T-helper 1 cell treated with Interleukin-12 subunit alpha and Interleukin-12 subunit beta and Interleukin-4 antibody, amounts not matched to agents 30 ng/mL and 1 ng/mL, for 36 hours (primary cell): ENCODE measurements at regions not wholly inside any gene's neighbourhood (a gene's known extent, or its start where the extent isn't known, plus 50 kb on each side); places are given as distances from the start of the nearest gene placed in this dataset.

ENCODE experiments used
- intact Hi-C: fragments of 100-400 bp; cut with micrococcal nuclease; formaldehyde crosslinking; loops from one replicate; pipeline ENCODE4 v1.15.1; 2024

- intact Hi-C loops, result no loop called here
These were observed 58.2 kb downstream of the MEX3B start for GRCh38 chr15:81987628-81988027.

GRCh38 chr15:81983497-81983896 is 62.3 kb downstream of the MEX3B start:
- intact Hi-C loops, result no loop called here

GRCh38 chr15:81982808-81983207 is 63.0 kb downstream of the MEX3B start:
- intact Hi-C loops, result no loop called here

DNA sequence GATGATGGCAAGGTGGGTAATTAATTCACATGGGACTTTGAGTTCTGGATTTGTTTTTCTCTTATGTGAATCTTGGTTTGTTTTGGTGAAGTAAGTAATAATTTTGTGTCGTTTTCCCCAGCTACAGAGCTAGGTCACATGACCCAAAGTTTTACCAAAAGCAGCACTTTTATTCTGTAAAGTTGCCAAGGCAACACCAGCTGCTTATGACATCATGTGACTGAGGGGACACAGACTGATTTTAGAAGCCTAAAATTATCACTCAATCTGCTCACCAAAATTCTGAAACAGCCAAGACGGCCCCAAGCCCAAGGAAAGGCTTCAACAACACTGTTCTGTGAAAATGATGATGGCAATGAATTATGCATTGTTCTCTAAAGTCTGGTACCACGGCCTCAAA is 63.9 kb downstream of the MEX3B start:
- intact Hi-C loops, result no loop called here

DNA sequence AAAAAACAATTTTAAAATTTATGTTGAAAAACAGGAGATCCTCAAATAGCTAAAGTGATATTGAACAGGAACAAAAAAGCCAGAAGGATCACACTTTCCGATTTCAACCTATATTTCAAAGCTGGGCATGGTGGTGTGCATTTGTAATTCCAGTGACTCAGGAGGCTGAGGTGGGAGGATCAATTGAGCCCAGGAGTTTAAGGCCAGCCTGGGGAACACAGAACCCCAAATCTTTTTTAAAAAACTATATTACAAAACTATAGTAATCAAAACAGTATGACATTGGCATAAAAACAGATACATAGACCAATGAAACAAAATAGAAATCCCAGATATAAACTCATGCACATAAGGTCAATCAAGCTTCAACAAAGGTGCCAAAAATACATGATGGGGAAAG is 68.4 kb downstream of the MEX3B start:
- intact Hi-C loops, result no loop called here

GRCh38 chr15:81968691-81969090 is 77.1 kb downstream of the MEX3B start:
- intact Hi-C loops, result no loop called here

DNA sequence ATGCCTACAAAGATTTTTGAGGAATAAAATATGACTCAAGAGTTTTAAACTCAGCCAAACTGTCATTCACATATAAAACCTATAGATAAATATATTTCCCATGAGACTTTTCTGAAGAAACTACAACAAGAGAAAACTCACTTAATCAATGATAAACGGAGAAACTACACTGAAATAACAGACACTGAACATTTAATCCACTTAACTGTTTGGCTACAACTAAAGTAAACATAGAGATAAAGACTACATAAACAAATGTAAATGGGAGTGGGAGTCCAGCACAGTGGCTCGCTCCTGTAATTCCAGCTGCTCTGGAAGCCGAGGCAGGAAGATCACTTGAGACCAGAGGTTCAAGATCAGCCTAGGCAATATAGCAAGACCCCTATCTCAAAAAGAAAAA is 79.2 kb downstream of the MEX3B start:
- intact Hi-C loops, result no loop called here

DNA sequence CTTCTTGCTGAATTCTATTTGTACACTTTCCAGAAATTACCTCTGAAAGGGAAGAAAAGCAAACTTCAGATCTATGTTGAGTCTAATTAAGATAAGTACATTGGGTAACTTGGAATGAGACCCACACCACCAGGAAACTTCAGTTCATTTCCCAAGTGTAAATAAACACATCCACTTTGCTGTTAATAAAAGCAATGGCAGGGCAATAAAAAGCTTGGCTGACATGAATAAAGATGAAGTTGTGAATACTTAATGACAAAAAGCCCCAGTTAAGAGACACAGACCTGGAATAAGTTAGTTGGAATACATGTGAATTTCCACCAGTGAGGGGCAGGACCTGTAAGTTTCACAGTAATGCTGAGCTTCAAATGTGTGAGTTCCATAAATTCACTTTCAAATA is 83.3 kb downstream of the MEX3B start:
- intact Hi-C loops, result no loop called here

DNA sequence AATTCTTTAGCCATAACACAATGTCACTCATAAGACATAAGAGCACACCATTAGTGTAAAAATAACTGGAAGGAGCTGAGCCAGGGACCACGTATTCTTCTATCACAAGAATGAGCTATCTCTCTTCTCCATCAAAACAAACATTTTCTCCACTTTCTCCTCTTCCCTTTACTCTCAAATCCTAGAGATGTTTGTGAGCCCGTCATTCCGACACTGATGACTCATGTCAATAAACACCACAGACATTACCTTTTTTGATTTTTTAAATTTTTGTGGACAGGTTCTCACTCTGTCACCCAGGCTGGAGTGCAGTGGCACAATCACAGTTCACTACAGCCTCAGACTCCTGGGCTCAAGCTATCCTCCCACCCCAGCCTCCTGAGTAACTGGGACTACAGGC is 86.6 kb downstream of the MEX3B start:
- intact Hi-C loops, result no loop called here

DNA sequence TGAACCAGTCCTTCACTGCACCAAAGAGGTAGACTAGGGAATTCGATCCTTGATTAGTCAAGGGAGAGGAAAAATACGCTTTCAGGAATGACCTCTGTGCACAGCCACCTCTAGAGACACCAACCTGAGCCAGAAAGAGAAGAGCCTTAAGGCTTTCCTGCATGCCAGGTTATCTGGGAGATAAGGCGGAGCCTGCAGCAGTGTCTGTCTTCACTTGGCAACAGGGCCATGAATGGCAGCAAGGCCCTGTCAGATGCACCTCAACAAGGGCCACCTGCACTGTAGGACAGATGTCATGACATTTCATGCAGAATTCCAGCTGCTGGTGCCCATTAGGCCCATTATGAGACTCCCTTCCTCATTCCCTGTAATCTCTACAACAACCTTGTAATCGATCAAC is 88.1 kb downstream of the MEX3B start:
- intact Hi-C loops, result no loop called here

DNA sequence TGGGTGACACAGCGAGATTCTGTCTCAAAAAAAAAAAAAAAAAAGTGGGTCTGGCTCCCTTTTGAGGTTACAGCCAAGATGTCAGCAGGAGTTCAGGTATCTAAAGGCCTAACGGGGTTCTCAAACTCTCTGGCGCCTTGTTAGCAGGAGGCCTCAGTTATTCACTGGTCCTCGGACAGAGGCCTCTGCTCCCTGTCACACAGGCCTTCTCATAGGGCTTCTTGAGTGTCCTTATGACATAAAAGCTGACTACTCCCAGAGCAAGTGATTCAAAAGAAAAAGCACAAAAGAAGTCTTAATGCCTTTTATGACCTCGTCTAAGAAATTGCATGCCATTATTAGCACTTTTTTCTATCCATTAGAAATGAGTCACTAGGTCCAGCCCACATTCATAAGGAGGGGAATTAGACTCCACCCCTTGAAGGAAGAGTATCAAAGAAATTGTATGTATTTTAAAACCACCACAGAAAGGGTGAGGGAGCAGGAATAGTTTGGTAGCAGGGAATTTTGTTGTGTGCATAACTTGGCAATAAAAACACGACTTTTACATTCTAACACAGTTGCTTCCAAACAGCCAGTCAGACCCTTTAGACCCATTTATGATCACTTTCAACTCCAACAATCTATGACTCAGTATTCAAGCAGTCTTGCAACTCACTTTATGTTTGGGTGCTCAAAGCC is 90.3 kb downstream of the MEX3B start:
- intact Hi-C loops, result no loop called here

DNA sequence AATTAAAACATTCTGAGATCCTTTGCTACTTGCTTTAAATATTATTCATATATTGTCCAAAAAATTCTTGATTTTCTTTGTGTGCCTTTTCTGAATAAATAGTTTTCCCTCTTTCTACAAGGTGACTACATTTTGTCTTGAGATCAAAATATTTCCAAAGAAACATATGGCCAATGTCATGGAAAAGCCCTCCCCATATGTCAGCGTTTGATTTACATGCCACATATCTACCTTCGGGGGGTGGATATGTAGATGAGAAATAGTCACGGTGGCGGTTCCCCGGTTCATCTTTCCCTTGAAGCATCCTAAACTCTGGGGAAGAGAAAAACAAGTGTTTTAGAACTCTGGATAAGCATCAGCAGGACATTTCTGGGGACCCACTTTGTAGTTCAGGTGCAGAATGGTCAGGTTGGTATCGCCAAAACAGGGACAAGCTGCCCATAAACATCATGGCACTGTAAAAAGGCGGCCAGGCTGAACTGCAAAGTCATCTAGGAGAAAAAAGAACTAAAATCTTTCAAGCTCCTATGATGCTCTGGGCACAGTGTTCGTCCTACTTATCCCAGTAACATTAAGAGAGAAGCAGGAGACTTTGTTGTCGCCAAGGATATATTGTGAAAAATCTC is 91.5 kb downstream of the MEX3B start:
- intact Hi-C loops, result no loop called here

GRCh38 chr15:81950841-81951414 is 94.9 kb downstream of the MEX3B start:
- intact Hi-C loops, result no loop called here

DNA sequence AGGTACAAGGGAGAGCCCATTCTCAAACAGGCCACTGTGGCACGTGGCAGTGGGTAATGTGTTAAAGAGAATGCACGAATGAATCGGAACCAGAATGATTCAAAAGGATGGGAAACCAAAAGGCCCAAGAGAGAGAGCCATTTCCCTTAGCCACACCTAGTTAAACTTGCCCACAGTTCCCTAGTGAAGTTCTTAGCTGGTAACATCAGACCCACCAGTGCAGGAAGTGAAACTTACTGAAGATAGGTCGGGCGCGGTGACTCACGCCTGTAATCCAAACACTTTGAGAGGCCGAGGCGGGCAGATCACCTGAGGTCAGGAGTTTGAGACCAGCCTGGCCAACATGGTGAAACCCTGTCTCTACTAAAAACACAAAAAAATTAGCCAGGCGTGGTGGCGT is 97.1 kb downstream of the MEX3B start:
- intact Hi-C loops, result no loop called here

- intact Hi-C loops, result no loop called here
These were observed 97.6 kb downstream of the MEX3B start for GRCh38 chr15:81948222-81948621.

DNA sequence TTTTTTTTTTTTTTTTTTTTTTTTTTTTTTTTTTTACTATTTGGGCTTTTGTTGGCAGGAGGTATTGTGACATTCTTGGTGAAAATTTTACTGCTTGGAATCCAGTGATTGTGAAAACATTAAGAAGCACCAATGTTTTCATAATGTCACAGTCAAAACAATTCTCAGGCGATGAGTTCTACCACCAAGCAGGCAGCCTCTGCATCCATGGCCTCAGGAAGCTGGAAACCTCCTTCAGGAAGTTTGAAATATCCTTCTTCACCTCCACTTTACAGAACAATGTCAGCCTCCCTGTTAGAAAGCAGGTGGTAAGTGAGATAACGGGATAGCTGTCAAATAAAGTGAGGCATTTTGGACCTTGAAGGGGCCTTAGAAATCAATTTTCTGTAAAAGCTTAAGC is 98.3 kb downstream of the MEX3B start:
- intact Hi-C loops, result no loop called here

- intact Hi-C loops, result no loop called here
These were observed 100.7 kb downstream of the MEX3B start for GRCh38 chr15:81945014-81945615.

DNA sequence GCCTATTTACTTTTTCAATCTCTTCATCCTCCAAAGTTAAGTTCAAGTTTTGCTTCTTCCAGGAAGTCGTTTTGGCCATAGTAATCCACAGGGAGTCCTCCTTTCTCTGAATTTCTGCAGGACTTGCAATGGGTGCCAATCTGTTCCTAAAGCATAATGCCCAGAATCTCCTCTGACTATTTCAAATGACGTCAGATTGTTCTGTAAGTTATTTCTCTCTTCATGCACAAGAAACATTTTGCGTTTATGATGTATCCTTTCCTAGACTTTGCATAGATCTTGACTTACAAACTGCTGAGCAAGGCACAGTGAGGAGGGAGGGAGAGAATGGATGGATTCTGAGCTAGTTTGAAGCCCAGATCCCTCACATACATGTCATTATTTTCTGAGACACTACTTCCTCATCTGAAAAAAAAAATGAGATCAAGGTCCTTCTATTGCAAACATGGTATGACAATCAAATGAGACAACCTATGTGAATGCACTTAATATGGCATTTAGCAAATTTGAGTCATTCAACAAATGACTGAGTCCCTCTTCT is 103.1 kb downstream of the MEX3B start:
- intact Hi-C loops, result no loop called here

GRCh38 chr15:81942157-81942556 is 103.7 kb downstream of the MEX3B start:
- intact Hi-C loops, result no loop called here

DNA sequence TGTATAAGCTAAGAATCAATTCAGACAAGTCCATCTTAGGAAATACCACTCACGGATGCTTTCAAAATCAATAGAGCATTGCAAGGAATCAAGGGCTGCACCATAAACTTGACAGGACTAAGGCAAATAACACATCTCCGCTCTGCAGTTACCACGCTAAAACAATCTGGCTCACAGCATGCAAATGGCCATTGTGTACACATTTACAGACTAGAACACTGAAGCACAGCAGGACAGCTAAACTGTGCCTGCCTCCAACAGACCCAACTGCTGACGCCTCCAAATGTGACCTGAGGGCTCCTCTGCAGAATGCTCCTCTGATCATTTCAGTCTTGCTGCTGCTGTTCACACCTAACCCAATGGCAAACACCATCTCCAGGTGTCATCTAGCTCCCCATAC is 104.3 kb downstream of the MEX3B start:
- intact Hi-C loops, result no loop called here

- intact Hi-C loops, result no loop called here
These were observed 105.1 kb downstream of the MEX3B start for GRCh38 chr15:81940467-81941451.
